B cell (primary cell): ENCODE measurements at regions not wholly inside any gene's neighbourhood (a gene's known extent, or its start where the extent isn't known, plus 50 kb on each side); places are given as distances from the start of the nearest gene placed in this dataset.
A peak's percentile ranks its signal among the peaks of the same experiment; 100 is the strongest.

Experiments used
- ATAC-seq: fragments of 200-7000 bp; cut with Tn5 transposase; one replicate; pipeline ENCODE4 v1.10.0; 2021; ENCODE audit warnings: low read depth, mild to moderate bottlenecking, moderate number of reproducible peaks, moderate library complexity
- CTCF ChIA-PET: fragments of 350-600 bp; sonication (Branson Sonifier 250); formaldehyde crosslinking; loops from one replicate; lab custom pipeline; 2021; ENCODE audit warnings: antibody characterized with exemption, inconsistent platforms; lab: Charles Lee
- POLR2A ChIA-PET: fragments of 350-600 bp; sonication (Branson Sonifier 250); formaldehyde crosslinking; loops from one replicate; lab custom pipeline; 2021; ENCODE audit warnings: antibody characterized with exemption; lab: Charles Lee
- DNase-seq: peaks from one replicate; pipeline ENCODE4 v3.0.0; 2013
- H2AFZ ChIP-seq: 2 replicates; pipeline ENCODE4 v1.6.1; 2012; ENCODE audit warnings: mild to moderate bottlenecking, low read depth, low read length; ENCODE audit not compliant: insufficient read depth, poor library complexity, severe bottlenecking
- H3K27ac ChIP-seq, 2 donors: 1 replicate in 1 of 2; 2 replicates in 1 of 2; pipeline ENCODE4 v1.5.1; 2012 to 2013; ENCODE audit warnings: low read length in 2 of 2, mild to moderate bottlenecking in 2 of 2, moderate library complexity in 1 of 2
- H3K27me3 ChIP-seq, 4 experiments: fragments of 200-600 bp in 1 of 4; sonication (generic) in 1 of 4; replicated peaks in 1 of 4; 1 replicate in 2 of 4; 2 replicates in 2 of 4; pipeline versions ENCODE4 v1.6.1 to v1.7.0; 2013 to 2016; ENCODE audit warnings: low read length in 3 of 4, mild to moderate bottlenecking in 2 of 4, mixed read lengths in 1 of 4, moderate library complexity in 1 of 4; ENCODE audit not compliant: insufficient read depth in 4 of 4, control insufficient read depth in 3 of 4; ENCODE audit errors: control extremely low read depth in 1 of 4
- H3K36me3 ChIP-seq, 2 experiments: replicated peaks in 1 of 2; 1 replicate in 1 of 2; 2 replicates in 1 of 2; pipeline versions ENCODE4 v1.6.1 to v1.7.1; 2013; ENCODE audit warnings: low read length in 1 of 2; ENCODE audit not compliant: insufficient read depth in 2 of 2, control insufficient read depth in 1 of 2; ENCODE audit errors: control extremely low read depth in 1 of 2, extremely low read depth in 1 of 2
- H3K4me1 ChIP-seq, 2 donors: fragments of 200-600 bp in 1 of 2; sonication (generic) in 1 of 2; 1 replicate in 1 of 2; 2 replicates in 1 of 2; pipeline versions ENCODE4 v1.5.1 to v1.6.1; 2013 to 2017; ENCODE audit warnings: low read length in 2 of 2; ENCODE audit not compliant: control insufficient read depth in 2 of 2, insufficient read depth in 2 of 2
- H3K4me2 ChIP-seq: replicated peaks from 2 replicates; pipeline ENCODE3; 2012; ENCODE audit warnings: mild to moderate bottlenecking, low read depth, low read length; ENCODE audit not compliant: poor library complexity, severe bottlenecking
- H3K4me3 ChIP-seq, 5 experiments: fragments of 200-600 bp in 1 of 5; sonication (generic) in 1 of 5; 1 replicate in 3 of 5; 2 replicates in 2 of 5; pipeline versions ENCODE4 v1.5.1 to v1.7.0; 2011 to 2016; ENCODE audit warnings: low read length in 4 of 5, mild to moderate bottlenecking in 4 of 5, low read depth in 2 of 5, control low read depth in 1 of 5, moderate library complexity in 1 of 5; ENCODE audit not compliant: insufficient read depth in 1 of 5; ENCODE audit errors: control extremely low read depth in 1 of 5, extremely low read depth in 1 of 5
- H3K79me2 ChIP-seq: fragments of 200-600 bp; sonication (generic); one replicate; pipeline ENCODE4 v1.6.0; 2016; ENCODE audit warnings: low read length; ENCODE audit not compliant: control insufficient read depth, insufficient read depth
- H3K9ac ChIP-seq: fragments of 200-600 bp; sonication (generic); 2 replicates; pipeline ENCODE4 v1.6.1; 2017; ENCODE audit warnings: mild to moderate bottlenecking, low read length, moderate library complexity
- H3K9me3 ChIP-seq, 3 donors: one replicate each; pipeline versions ENCODE4 v1.6.1 to v1.7.1; 2013; ENCODE audit warnings: low read length in 2 of 3; ENCODE audit not compliant: control insufficient read depth in 2 of 3, insufficient read depth in 1 of 3; ENCODE audit errors: control extremely low read depth in 1 of 3
- H4K20me1 ChIP-seq: 2 replicates; pipeline ENCODE4 v1.6.0; 2012; ENCODE audit warnings: mild to moderate bottlenecking, low read length; ENCODE audit not compliant: insufficient read depth, control insufficient read depth, poor library complexity, severe bottlenecking
- H3K27ac Mint-ChIP-seq: one replicate; pipeline ENCODE4 v1.8.0; 2021; ENCODE audit warnings: mixed read lengths
- H3K27me3 Mint-ChIP-seq: one replicate; pipeline ENCODE4 v1.8.0; 2021; ENCODE audit warnings: mixed read lengths
- H3K4me1 Mint-ChIP-seq: one replicate; pipeline ENCODE4 v1.8.0; 2021; ENCODE audit warnings: mixed read lengths
- H3K4me3 Mint-ChIP-seq: one replicate; pipeline ENCODE4 v1.8.0; 2021; ENCODE audit warnings: mixed read lengths
- H3K9me3 Mint-ChIP-seq: one replicate; pipeline ENCODE4 v1.8.0; 2022; ENCODE audit warnings: mixed read lengths; ENCODE audit not compliant: insufficient read depth
- CTCF ChIP-seq: fragments of 200-600 bp; IDR thresholded peaks from one replicate; pipeline ENCODE4 v1.8.0; 2022; ENCODE audit warnings: antibody characterized with exemption, mild to moderate bottlenecking
- EZH2 ChIP-seq: IDR thresholded peaks from 2 replicates; pipeline ENCODE4 v1.6.1; 2012; ENCODE audit warnings: borderline replicate concordance, low read depth, mild to moderate bottlenecking, moderate library complexity, low read length; ENCODE audit not compliant: insufficient read depth, poor library complexity, severe bottlenecking
- WGBS: methylation state at CpG from one replicate; pipeline ENCODE4 v1.1.5; 2013; ENCODE audit warnings: missing lambda C conversion rate; ENCODE audit not compliant: insufficient coverage; 5-methylcytosine and 5-hydroxymethylcytosine counted together
- intact Hi-C: fragments of 100-400 bp; cut with micrococcal nuclease; formaldehyde crosslinking; loops from one replicate; pipeline ENCODE4 v1.10.0; 2022

GRCh38 chrY:19882145-19882544 is 137.6 kb upstream of the KDM5D start:
- no peaks in the 10 kb centered on the region for H3K79me2 ChIP-seq
- H3K27me3 Mint-ChIP-seq = no peaks in the 10 kb centered on the region
- intact Hi-C loops = no loop called here
- H3K36me3 ChIP-seq = no peaks in the 10 kb centered on the region
- no peak for TF ChIP-seq EZH2
- TF ChIP-seq CTCF = no peak
- no peaks in the 10 kb centered on the region for H4K20me1 ChIP-seq
- DNase-seq (no peak), ATAC-seq (no peak)
- H2AFZ ChIP-seq = no peak overlapping the region
- H3K9me3 ChIP-seq = no peaks in the 10 kb centered on the region
- CTCF ChIA-PET = no interaction called here
- H3K27me3 ChIP-seq = no peaks in the 10 kb centered on the region
- H3K27ac Mint-ChIP-seq = no peak overlapping the region
- H3K27ac ChIP-seq = no peak overlapping the region
- no CpG with 5 or more reads among the region's 2 CpGs for WGBS
- no peak overlapping the region for H3K4me2 ChIP-seq
- no peak overlapping the region for H3K9ac ChIP-seq
- POLR2A ChIA-PET = no interaction called here
- no peak overlapping the region for H3K4me3 Mint-ChIP-seq
- no peak overlapping the region for H3K4me3 ChIP-seq
- H3K4me1 ChIP-seq = no peaks in the 10 kb centered on the region
- H3K9me3 Mint-ChIP-seq = no peaks in the 10 kb centered on the region
- H3K4me1 Mint-ChIP-seq = no peaks in the 10 kb centered on the region

- H3K9me3 ChIP-seq = no peaks in the 10 kb centered on the region
- TF ChIP-seq EZH2 = no peak
- TF ChIP-seq CTCF = no peak
- H3K4me1 ChIP-seq = no peaks in the 10 kb centered on the region
- CTCF ChIA-PET = no interaction called here
- no peaks in the 10 kb centered on the region for H3K79me2 ChIP-seq
- H3K4me2 ChIP-seq = no peak overlapping the region
- no peak overlapping the region for H3K27ac ChIP-seq
- H3K9ac ChIP-seq = no peak overlapping the region
- H3K27me3 ChIP-seq = no peaks in the 10 kb centered on the region
- H3K27ac Mint-ChIP-seq = no peak overlapping the region
- WGBS = 81% methylated on average over 4 of the region's 14 CpGs
- POLR2A ChIA-PET = no interaction called here
- intact Hi-C loops = no loop called here
- H3K9me3 Mint-ChIP-seq = no peaks in the 10 kb centered on the region
- H3K27me3 Mint-ChIP-seq = no peaks in the 10 kb centered on the region
- no peak overlapping the region for H2AFZ ChIP-seq
- no peaks in the 10 kb centered on the region for H3K36me3 ChIP-seq
- H3K4me3 ChIP-seq = peak overlapping the region in 1 of 5 experiments; percentile 15
- no peak for ATAC-seq
- H3K4me3 Mint-ChIP-seq = peak overlapping the region; percentile 16
- no peak for DNase-seq
- H3K4me1 Mint-ChIP-seq = no peaks in the 10 kb centered on the region
- no peaks in the 10 kb centered on the region for H4K20me1 ChIP-seq
Measured at GRCh38 chrY:19869715-19870114, 125.2 kb upstream of the KDM5D start.
